OCI-LY1 (cell line): ENCODE measurements at regions not wholly inside any gene's neighbourhood (a gene's known extent, or its start where the extent isn't known, plus 50 kb on each side); places are given as distances from the start of the nearest gene placed in this dataset.

ENCODE experiments used
- EZH2 ChIP-seq: fragments of 200-600 bp; sonication (generic), shearing (Covaris generic); IDR thresholded peaks from 2 replicates; pipeline ENCODE4 v1.8.0; 2017; ENCODE audit warnings: borderline replicate concordance, mixed run types, mild to moderate bottlenecking, antibody characterized with exemption, low read length, moderate library complexity, mixed read lengths
- TF ChIP-seq, protein P1 (sequence below): fragments of 200-600 bp; sonication (generic), shearing (Covaris generic); IDR thresholded peaks from 2 replicates; pipeline ENCODE4 v1.5.1; 2017; ENCODE audit warnings: mild to moderate bottlenecking, antibody characterized with exemption, low read length, moderate library complexity, mixed read lengths

GRCh38 chr12:77324416-77324762, 259.0 kb upstream of the E2F7 start:
- TF ChIP-seq, protein P1, sequence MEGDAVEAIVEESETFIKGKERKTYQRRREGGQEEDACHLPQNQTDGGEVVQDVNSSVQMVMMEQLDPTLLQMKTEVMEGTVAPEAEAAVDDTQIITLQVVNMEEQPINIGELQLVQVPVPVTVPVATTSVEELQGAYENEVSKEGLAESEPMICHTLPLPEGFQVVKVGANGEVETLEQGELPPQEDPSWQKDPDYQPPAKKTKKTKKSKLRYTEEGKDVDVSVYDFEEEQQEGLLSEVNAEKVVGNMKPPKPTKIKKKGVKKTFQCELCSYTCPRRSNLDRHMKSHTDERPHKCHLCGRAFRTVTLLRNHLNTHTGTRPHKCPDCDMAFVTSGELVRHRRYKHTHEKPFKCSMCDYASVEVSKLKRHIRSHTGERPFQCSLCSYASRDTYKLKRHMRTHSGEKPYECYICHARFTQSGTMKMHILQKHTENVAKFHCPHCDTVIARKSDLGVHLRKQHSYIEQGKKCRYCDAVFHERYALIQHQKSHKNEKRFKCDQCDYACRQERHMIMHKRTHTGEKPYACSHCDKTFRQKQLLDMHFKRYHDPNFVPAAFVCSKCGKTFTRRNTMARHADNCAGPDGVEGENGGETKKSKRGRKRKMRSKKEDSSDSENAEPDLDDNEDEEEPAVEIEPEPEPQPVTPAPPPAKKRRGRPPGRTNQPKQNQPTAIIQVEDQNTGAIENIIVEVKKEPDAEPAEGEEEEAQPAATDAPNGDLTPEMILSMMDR, result no peak
- no peak for TF ChIP-seq EZH2
